VCaP (cell line): ENCODE measurements at regions not wholly inside any gene's neighbourhood (a gene's known extent, or its start where the extent isn't known, plus 50 kb on each side); places are given as distances from the start of the nearest gene placed in this dataset.

Source experiments
- H3K27ac ChIP-seq: fragments of 450-650 bp; 2 replicates; pipeline ENCODE4 v1.5.1; 2017
- TF ChIP-seq, protein P1 (sequence below): fragments of 450-650 bp; conservative IDR thresholded peaks from 2 replicates; pipeline ENCODE4 v1.5.1; 2017; ENCODE audit warnings: mild to moderate bottlenecking, moderate library complexity

DNA sequence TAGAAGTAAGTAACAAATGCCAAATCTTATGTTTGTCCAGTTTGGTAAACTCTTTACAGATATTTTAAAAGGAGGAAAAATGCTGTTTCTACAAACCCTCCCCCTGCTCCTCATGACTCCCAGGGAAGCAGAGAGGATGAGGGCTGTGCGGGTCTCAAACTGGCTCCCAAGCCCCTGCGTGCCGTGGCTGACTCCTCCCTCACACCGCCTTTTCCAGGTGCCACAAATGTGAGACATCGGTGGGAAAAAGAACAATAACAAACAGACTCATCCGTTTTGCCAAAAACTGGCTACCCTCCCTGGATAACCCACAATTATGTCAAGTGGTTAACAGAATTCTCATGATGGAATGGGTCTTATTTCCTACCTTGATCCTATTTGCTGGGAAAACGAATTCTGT is 594.6 kb downstream of the PTPRU start:
- TF ChIP-seq, protein P1, sequence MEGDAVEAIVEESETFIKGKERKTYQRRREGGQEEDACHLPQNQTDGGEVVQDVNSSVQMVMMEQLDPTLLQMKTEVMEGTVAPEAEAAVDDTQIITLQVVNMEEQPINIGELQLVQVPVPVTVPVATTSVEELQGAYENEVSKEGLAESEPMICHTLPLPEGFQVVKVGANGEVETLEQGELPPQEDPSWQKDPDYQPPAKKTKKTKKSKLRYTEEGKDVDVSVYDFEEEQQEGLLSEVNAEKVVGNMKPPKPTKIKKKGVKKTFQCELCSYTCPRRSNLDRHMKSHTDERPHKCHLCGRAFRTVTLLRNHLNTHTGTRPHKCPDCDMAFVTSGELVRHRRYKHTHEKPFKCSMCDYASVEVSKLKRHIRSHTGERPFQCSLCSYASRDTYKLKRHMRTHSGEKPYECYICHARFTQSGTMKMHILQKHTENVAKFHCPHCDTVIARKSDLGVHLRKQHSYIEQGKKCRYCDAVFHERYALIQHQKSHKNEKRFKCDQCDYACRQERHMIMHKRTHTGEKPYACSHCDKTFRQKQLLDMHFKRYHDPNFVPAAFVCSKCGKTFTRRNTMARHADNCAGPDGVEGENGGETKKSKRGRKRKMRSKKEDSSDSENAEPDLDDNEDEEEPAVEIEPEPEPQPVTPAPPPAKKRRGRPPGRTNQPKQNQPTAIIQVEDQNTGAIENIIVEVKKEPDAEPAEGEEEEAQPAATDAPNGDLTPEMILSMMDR, result no peak
- H3K27ac ChIP-seq, result no peak overlapping the region

DNA sequence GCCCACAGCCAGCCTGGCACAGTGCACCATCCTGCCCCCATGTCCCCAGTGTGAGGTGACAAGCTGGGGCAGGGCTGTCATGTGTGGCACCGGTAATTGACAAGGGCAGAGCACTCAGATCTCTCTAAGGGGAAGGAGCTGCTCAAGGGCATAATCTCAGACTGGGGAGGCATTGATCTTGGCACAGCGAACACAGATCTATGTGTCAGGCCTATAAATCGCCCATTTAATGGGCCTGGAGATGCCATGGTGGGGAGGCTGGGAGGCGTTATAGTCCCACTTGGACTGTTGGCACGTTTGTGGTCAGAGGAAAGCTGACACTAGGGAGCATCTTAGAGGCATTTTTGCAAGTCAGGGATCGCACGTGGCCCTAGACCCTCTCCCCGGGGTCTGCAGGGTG is 594.1 kb downstream of the PTPRU start:
- H3K27ac ChIP-seq, result no peak overlapping the region
- TF ChIP-seq, protein P1, result no peak

DNA sequence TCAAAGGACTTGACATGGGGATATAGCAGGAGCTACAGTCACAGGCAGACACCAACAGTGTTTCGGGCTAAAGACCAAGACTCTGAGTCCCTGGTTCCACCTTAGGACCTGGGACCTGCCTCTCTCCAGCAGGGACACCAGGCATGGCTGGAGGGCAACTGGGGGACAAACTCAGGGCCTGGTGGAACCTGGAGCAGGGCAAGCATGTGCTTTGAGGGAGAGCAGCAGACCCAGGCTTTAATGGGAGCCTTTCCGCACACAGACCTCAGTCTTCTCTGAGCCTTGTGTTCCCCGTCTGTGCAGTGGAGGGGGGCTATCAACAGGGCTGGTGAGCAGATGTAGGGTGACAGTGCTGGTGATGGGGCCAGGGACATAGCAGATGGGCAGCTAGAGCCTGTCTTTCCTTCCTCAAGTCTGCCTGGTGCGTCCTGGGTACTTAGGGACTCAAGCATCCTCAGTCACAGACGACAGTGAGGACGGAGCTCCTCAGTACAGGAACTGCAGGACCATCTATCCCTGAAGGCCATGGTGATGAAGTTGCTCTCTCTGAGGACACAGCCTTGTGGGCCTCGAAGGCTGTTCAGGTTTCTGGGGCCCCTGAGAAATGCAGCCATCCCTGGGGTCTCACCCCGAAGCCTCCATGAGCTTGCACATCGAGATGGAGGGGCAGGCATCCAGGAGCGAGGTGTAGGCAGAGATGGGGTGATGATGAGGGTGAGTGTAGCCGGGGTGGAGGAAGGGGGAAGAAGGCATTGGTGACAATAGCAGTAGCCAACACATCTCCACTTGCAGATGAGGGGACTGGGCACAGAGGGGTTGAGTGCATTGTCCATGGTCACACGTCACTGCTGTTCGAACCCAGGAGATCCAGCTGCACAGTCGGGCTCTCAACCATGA is 593.4 kb downstream of the PTPRU start:
- H3K27ac ChIP-seq, result no peak overlapping the region
- TF ChIP-seq, protein P1, result no peak

DNA sequence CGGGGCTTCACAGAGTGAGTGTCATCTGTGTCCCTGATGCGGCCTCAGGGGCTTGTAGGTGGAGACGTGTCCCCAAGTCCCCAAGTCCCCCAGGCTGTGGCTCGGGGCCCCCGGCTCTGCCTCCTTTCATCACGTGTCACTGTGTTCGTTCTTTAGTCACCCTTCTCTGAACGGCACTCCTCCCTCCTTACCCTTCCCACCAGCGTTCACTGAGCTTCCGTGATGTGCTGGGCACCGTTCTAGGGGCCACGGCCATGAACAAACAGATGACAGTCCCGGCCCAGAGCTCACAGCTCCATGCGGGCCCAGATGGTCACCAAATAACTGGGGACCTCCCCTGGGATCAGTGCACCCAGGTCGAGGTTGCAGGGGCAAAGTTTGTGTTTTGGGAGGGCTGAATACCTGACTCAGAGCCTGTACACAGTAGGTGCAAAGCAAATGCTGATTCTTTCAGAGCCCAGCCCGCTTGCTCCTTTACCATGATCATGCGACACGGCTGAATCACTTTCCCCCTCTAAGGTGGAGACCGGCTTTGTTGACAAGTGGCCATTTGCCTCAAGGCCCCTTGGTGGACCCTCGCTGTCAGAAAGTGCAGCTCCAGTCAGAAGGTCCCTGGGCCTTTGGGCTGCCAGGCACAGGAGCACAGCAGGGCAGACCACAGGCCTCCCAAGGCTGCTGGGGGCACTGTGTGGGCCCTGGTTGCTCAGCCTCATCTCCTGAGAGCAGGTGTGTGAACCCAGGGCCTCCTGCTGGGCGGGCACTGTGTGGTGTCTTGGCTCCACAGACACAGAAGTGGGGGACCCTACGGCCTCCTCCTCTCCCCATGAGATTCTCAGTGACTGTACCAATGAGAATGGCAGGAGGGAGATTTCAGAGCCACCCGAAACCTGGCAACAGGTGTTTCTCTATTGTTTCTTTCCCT is 592.5 kb downstream of the PTPRU start:
- no peak overlapping the region for H3K27ac ChIP-seq
- TF ChIP-seq, protein P1, result no peak

DNA sequence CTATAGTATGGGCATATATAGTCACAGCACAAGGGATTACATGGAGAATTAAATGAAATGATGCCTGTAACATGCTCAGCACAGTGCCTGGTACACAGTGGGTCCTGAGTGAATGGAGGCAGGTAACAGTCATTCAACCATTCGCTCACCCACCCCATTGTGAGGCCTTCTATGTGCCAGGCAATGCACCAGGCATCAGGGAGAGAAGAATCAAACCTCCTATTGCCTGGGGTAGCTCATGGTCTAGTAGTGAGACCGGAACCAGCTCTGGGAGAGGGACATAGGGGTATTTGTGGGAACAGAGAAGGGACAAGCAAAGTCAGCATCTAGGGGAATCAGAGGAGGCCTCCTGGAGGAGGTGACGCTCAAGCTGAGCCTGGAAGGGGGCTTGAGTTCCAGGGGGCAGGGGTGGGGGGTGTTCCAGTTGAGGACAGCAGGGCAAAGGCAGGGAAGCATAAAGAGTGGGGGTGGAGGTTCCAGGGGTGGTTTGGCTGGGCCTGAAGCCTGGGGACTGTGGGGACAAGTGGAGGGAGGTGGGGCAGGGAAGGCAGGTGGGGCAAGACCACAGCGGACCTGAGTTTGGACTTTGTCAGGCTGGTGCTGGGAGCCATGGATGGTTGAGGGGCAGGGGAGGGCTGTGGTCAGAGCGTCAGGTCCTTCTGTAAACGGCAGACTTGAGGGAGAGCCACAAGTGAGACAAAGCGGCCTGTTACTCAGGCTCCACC is 591.6 kb downstream of the PTPRU start:
- TF ChIP-seq, protein P1, result no peak
- no peak overlapping the region for H3K27ac ChIP-seq

DNA sequence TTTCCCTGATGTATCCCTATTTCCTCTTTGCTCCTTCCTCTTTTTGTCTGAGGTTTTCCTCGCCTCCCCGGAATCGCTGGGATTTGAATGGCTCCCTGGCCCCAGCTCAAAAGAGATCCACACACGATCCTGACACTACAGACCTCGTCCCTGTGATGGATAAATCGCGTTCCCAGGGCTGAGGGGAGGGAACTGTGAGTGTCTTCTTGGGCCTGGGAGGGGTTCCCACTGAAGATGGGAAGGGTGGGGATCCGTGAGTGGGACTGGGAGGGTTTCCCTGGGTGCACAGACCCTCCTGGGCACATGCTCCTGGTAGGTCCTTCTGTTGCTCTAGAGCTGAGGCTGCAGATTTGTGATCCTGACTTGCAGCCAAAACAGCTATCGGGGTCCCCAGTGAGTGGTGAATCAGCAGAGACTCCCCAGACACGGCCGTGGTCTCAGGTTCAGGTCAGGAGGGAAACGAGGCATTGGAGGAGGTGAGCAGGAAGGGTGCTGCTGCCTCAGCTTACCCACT is 591.0 kb downstream of the PTPRU start:
- H3K27ac ChIP-seq, result no peak overlapping the region
- TF ChIP-seq, protein P1, result no peak
